Fibroblast of skin of abdomen (primary cell): ENCODE measurements at regions not wholly inside any gene's neighbourhood (a gene's known extent, or its start where the extent isn't known, plus 50 kb on each side); places are given as distances from the start of the nearest gene placed in this dataset.

Source experiments
- DNase-seq: peaks from one replicate; pipeline ENCODE4 v3.0.0-alpha.2; 2013

GRCh38 chr13:72160977-72161376 is 294.0 kb upstream of the DACH1 start:
- no peak for DNase-seq

DNA sequence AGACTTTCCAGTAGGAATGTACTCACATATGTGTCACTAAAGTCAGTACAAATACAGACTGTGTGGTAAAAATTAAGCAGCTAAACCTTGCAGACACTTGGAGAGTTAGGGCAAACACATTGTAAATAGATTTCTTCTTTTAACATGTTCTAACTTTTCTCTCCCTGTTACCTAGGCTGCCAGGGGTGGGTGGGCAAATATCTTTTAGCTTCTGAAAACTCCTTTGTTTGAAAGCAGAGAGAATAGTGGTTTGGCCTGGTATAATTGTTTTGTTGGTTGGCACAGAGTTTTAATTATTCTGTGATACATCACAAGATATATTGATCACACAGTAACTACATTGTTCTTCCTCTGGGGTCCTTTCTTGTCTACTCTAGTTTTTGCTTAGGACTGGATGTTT is 289.8 kb upstream of the DACH1 start:
- no peak for DNase-seq

- DNase-seq, result no peak
These were observed 286.3 kb upstream of the DACH1 start for GRCh38 chr13:72153272-72153671.

DNA sequence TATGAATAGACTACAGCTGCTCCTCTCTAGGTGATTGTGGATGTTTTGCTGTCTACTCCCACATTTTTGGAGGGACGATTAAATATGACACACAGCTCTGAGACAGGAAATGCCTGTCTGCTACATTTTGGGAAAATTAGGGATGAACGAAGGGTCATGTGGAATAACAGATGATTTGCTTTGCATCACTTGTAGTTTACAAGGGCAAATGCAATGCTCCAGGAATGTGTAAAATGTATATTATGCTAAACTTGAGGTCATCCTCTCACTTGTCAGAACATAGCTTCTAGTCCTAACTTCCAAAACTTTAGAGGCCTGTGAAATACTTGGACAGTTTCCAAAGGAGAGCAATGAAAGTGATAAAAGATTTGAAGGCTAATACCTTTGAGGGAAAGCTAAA is 284.2 kb upstream of the DACH1 start:
- DNase-seq, result peak; percentile 96

DNA sequence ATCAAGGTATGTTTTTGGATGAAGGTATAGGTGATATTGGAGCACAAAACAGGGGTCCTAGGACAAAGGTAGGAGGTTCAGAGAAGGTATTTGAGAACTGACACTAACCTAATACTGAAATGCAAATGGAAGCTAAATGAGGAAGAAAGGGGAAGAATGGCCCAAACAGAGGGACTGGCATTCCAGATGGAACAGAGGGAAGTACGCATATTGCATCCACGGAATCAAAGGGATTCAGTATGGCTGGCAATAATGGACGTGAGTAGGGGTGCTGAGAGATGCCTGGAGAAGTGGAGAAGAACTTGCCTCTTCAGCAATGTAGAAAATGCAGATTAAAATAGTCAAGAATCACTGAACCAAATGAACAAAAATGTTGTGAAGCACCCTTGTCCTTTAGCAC is 283.5 kb upstream of the DACH1 start:
- DNase-seq, result no peak

DNA sequence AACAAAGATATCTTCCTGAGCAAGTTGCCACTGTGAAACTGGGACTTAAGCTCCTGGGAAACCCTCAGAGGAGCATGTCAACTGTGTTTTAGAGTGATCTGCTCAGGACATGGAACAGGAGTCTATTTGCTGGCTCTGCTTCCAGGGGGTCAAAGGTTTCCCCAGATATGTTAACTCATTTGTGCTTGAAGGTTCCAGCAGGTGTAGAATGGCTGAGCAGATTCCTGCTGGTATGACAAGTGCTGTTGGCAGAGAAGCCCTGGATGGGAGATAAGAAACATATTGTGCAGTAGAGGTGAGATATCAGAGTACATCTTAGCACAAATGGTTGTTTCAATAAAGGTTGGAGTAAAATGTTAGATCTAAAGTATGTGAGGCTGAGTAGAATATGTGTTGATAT is 282.7 kb upstream of the DACH1 start:
- no peak for DNase-seq

DNA sequence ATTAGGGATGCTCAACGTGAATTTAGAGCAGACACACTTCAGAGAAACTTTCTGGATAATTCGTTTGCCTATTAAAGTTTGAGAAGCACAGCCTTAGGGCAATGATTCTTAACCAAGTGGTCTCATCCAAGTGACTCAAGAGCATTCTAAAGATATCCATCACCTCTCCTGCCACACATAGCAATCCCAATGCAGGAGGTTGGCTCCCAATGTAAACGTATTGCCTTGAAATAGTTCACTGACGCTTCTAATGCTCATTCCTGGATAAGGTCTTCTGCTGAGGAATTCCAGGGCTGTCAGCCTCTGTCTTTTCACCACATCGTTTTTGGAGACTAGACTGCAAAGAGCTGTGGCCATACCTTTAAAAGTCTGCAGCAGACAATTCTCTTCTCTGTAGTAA is 279.8 kb upstream of the DACH1 start:
- no peak for DNase-seq

DNA sequence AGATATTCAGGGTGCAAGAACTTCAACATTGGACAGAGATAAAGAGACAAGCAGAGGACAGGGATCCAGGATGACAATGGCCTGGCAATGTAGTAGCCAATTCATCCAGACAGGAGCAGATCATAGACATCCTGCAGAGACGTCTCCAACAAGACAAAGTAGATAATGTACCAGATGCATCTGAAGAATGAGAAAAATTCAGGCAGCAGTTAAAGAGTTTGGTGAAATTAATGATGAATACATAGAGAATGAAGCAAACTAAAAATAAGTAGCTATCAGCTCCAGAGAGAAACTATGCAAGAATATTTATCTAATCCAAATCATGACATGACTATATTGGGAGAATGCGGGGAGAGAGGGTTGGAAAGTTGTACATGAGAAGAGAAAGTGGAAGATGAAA is 278.4 kb upstream of the DACH1 start:
- peak; percentile 63 for DNase-seq

DNA sequence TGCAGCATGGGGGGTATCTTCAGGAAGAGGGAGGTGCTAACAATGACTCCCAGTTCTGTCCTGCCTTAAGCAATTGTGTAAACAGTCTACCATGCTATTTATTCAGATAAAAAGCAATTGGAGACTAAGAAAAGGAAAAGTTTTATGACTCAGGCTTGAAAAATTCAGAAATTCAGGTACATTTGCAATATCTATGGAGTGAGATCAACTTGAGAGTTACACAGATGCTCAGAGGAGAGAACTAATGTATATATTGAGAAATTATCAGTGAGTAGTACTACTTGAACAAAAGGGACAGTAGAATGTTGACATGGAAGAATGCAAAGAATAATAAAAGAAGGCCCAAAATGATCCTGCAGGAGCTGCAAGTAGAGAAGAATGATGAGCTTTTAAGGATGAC is 277.6 kb upstream of the DACH1 start:
- peak; percentile 11 for DNase-seq

DNA sequence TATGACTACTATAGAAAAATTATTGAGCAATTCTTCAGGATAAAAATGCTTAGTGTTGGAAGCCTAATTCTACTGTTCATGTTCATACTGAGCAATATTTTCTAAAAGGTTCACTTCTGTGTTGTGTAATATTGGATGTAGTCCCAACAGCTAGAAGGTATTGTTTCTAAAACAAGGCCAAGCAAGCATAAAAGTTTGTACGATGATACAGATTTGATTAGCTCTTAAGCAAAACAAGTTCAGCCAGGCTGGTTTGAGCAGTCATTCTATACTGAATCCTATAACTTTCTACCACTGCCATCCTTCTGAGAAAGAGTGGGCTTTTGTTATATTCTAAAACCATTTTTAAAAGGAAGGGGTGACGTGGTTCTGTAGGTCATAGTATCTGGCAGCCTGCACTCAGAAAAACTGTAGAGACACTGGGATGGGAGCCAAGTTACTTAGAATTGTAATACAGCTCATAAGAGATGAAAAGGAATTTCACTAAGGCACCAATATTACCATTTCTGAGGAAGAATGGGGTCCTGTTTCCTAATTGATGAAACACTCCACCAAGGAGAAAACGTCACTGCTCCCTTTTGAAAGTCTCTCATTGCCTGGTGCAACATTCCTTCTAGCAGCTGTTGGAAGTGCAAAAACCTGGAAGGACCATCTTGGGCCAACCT is 275.0 kb upstream of the DACH1 start:
- peak; percentile 65 for DNase-seq

GRCh38 chr13:72139192-72139591 is 272.2 kb upstream of the DACH1 start:
- no peak for DNase-seq

GRCh38 chr13:72132075-72132474 is 265.1 kb upstream of the DACH1 start:
- no peak for DNase-seq

- no peak for DNase-seq
These were observed 262.1 kb upstream of the DACH1 start for GRCh38 chr13:72129117-72129516.

GRCh38 chr13:72127031-72127430 is 260.0 kb upstream of the DACH1 start:
- no peak for DNase-seq

- DNase-seq, result no peak
These were observed 259.4 kb upstream of the DACH1 start for GRCh38 chr13:72126424-72126823.

DNA sequence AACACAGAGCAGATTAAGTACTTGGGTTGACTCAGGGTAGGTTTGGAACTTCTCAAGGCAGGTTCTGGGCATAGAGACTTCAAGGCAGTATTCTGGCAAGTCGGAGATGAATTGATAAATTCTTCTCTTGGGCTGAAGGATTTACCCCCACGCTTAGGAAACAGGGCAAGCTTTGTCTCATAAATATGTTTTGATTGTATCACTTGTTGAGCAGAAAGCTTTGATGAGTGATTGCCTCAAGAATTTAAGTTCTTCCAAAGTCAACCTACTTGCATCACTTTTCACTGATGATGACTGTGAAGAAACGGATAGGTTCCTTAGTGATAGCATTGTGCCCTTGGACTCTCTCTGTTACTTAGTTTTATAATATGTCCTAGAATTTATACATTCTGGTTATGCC is 258.6 kb upstream of the DACH1 start:
- DNase-seq, result peak; percentile 16

GRCh38 chr13:72122661-72123255 is 255.8 kb upstream of the DACH1 start:
- DNase-seq, result no peak

DNA sequence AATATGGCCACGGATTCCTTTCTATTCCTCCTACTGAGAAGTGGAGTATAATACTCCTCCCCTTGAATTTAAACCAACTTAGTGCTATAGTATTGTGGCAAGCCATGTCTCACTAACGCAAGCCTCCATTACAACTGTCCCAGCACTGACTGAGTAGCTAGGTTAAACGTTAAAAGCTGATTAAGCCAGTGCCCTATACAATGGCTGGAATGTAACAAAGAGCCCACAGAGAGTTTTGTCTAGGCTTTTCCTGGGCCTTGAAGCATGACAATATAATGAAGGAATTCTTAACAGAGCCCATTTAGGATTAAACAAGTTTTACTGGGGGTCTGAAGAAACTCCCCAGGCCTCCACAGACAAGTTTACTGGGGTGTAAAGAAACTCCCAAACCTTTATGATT is 254.5 kb upstream of the DACH1 start:
- DNase-seq, result no peak

DNA sequence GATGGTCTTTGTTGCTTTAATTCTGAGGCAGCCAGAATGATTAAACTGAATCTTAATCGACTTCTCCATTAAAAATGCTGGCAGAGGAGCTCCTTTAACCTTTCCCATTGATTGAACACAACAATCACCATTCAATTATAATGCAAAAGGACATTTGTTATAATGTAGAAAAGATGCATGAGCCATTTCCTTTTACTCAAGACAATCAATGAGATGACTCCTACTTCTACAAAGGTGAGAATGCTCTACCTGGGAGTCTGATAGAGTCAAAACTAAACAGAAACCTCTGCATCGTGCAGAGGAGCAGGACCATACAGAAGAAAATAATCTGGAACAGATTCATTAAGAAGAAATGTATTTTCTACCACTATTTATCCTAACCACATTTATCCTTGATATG is 253.6 kb upstream of the DACH1 start:
- no peak for DNase-seq

DNA sequence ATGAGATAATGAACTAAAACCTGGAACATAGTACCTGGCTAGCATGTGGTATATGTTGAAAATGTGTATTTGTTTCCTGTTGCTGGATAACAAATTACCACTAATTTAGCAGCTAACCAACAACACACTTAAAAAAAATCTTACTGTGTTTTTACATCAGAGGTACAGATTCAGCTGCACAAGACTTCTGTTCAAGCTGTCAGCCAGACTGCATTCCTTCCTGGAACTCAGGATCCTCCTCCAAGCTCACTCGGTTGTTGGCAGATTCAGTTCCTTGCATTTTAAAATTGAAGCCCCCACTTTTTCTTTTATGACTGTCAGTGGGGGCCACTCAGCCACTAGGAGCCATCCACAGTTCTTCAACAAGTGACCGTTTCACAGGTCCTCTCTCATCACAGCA is 246.9 kb upstream of the DACH1 start:
- no peak for DNase-seq

DNA sequence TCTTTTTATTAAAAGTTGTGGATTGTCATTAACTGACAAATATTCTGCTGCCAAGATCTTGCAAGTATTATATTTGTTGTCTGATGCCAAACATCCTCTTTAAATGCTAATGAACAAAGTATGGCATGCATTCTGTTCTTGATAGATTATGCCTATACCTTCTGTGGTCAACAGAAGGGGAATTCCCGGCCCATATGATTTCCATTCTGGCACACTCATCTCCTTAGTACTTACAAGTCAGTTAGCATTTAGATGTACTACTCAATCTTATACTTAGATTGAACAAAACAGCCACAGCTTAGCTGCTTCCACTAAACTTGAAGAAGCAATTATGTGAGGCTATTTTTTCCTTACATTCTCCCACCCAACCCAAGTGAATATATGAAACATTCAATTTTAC is 246.1 kb upstream of the DACH1 start:
- peak; percentile 59 for DNase-seq

DNA sequence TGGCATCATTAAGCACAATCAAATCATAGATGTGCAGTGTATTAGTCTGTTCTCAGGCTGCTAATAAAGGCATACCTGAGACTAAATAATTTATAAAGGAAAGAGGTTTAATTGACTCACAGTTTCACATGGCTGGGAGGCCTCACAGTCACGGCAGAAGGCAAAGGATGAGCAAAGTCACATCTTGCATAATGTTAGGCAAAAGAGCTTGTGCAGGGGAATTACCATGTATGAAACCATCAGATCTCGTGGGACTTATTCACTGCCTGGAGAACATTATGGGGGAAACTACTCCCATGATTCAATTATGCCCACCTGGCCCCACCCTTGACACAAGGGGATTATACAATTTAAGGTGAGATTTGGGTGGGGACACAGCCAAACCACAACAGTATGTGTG is 245.2 kb upstream of the DACH1 start:
- no peak for DNase-seq

DNA sequence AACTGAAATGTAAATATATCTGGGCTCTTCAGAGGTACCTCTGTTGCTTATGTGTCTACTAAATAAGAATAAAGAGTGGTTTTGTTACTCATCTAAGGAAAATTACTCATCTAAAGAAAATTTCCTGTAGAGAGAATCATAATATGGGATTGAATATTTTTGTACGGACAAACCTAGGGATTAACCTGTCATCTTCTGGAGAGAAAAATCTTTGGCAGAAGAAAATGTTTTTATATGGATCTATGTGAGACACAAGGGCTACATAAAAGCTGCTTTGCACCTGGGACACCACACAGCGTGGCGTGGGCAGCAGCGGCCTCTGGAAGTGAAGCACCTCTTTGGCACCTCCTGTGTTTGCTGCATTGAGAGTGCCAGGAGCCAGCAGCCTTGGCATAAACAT is 242.9 kb upstream of the DACH1 start:
- peak; percentile 25 for DNase-seq

DNA sequence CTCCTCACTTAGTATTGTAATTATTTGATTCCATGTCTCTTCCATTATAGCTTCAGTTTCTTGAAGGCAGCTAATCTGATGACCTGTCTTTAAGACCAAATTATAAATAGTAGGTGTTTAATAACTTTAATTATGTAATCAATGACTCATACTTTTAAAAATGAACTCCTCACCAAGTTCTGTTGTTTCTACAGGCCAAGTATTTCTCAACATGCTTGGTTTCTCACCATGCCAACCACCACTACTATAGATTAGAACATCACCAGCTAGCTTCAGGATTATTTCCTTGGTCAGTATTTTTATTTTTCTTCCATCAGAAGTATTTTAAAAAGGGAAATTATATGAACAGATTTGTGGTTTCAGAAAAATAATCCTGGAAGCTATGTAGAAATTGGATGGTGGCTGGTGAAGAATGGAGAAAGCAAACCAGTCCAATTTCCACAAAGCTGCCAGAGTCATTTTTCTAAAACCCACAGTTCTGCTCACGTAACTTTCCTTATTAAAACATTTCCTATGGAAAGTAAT is 237.7 kb upstream of the DACH1 start:
- peak; percentile 17 for DNase-seq
